Anterior cingulate cortex (tissue), 58 donors: ENCODE measurements at regions not wholly inside any gene's neighbourhood (a gene's known extent, or its start where the extent isn't known, plus 50 kb on each side); places are given as distances from the start of the nearest gene placed in this dataset.

ENCODE experiments used
- DNase-seq, 58 donors: peaks; one replicate each; lab custom pipeline; 2025; lab: John Stamatoyannopoulos, UW

DNA sequence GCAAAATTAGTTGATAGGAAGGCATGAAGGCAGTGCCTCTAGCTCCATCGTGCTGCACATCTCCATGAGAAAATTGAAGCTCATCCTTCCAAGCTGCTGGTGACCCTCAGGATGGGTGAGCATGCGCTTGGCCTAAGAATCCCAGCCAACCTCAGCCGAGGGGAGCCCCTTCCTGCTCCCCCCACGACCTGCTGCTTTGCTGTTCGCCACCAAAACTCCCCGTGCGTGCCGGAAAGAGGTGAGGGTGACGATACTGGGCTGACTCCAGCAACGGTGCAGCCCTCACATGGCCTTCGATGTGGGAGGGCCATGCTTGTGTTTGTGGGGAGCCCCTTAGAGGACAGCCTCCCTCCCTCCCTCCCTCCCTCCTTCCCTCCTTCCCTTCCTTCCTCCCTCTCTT, 660.9 kb downstream of the BRD1 start:
- DNase-seq = no peak

DNA sequence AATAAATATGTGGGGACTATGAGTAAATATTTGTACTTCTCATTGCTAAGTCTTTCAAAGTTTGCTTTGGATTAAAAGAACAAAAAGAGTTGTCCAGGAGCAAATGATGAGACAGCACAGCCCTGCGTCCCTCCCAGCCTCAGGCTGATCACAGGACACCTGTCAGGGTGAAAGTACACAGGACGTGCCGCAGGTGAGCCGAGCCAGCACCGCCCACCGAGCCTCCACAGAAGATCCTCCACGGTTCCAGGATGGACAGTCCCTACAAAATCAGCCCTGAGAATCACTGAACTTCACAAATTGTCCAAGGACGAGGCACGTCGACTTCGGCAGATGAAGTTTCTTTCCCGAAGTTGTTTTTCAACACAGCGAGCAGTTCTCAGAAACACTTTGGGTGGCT, 661.5 kb downstream of the BRD1 start:
- DNase-seq = no peak

DNA sequence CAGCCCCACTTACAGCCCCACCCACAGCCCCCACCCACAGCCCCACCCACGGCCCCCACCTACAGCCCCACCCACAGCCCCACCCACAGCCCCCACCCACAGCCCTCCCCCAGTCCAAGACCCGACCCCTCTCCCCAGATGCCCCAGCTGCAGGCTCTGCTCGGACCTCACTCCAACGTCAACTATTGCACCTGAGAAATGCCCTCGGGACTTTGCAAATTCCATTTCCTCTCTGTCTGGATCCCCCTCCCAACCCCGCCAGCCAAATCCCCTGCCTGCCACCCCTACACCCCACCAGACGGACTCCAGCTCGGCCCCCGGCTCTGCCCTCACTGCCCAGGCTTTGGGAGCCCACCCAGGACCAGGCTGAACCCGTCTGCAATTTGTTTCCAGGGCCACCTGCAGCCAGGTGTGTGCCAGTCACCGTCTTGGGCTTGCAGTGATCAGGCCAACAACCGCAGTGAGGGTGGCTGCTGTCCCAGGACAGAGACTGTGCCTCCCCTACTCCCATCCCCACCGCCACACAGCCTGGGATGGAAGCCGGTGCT, 662.8 kb downstream of the BRD1 start:
- no peak for DNase-seq

DNA sequence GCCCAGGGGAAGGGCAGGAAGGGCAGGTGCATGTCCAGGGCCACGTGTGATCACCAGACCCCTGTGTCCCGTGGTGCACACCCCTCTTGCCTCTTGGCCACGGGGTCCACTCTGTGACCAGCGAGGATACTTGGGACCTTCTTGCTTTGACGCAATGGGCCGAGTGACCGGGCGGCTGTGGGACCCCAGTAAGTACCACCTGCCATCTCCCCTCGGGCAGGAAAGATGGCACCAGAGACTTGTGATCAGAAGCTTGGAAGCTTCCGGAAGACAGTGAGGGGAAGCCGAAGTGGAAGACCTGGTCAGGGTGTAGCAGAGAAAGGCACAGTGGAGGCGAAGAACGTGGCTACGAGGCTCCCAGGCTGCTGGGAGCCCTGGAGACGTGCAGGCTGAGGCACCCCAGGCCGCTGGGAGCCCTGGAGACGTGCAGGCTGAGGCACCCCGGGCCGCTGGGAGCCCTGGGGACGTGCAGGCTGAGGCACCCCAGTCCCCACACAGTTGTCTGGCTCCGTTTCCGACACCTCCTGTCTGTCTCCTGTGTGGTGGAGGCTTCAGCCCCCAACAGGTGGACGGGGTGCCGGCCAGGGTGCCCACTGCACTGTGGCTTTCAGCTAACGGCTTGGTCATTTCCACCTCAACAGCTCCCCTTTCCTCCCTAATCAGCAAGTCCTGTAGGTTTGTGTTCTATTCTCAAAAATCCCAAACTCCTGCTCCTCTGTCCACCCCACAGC, 663.5 kb downstream of the BRD1 start:
- DNase-seq = no peak

DNA sequence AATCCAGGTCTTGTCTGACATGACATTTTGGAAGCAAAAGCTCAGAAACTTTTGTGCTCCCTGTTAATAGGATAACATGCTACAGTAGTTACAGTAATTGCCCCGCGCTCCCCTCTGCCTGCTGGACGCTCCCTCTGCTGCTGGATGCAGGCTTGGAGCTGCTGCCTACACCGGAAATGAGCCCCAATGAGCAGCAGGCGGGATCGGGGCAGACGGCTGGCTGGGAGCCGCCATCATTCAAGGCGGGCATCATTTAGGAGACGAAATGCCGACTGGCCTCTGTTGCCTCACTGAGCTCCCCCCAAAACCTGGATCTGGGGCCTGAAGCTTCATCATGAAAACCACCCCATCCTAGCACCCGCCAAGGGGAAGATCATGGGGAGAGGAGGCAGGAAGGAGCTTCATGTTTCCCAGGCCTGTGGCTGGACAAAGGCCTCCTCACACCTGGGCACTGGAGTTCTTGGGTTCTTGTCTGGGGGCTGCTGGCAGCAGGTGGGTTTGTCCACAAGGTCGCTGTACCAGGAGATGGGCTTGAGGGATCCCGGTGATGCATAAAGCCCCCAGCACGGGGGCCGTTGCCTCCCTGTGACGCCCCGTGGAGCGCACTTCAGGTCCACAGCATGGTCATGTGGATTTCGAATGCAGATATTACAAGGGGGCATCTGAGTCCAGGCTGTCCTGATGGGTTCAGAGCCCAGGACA, 664.3 kb downstream of the BRD1 start:
- DNase-seq = no peak

DNA sequence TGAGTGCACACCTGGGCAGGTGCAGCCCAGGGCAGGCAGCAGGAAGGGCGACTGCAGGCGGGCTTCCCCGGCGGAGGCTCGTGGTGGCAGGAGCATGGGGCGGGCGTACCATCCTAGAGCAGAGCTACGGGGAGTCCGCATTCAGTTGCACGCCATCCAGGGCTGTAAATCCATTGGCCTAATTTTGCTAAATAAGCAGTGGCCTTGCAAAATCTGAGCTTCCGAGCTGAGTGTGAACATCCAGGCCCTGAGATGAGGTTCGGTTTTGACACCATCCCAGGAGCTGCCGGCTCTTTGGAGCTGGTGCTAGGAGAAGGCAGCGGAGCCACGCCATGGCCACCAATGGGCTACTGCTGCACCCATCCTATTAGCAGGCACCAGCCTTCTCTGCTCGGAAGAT, 664.8 kb downstream of the BRD1 start:
- DNase-seq = no peak

DNA sequence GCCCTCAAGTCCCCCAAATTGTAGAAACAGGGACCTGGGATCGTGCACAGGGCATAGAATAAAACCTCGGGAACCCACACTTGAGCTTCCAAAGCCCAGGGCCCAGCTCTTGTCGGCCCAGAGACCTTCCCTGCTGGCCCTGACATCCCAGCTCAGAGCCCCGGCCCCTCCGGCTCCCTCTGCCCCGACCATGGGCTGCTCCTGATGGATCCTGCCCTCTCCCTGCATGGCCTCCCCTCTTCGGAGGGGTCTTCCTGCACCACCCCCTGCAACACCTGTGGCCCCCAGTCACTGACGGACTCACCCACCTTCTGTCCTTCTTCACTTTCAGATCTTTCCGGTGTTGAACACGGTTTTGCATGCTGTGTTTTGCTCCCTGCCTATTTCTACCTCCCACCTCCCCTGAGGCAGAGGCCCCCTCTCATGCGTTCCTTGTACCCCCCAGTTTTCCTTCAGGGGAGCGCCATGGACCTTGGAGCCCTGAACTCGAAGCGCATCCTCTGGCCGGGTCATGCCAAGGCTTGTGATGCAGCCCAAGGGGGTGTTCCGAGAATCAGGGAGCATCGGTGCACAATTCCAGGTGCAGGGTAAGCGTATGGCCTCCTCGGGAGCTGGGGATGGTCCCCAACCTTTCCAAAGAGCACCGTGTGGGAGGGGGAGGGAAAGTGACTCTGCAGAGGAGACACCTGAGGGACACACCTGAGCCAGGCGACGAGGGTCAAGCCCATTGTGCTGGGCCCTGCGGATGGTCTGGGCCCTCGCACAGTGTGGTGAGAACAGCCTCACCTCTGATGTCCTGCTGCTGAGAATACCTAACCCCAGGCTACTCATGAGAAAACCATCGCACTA, 666.4 kb downstream of the BRD1 start:
- DNase-seq = no peak

DNA sequence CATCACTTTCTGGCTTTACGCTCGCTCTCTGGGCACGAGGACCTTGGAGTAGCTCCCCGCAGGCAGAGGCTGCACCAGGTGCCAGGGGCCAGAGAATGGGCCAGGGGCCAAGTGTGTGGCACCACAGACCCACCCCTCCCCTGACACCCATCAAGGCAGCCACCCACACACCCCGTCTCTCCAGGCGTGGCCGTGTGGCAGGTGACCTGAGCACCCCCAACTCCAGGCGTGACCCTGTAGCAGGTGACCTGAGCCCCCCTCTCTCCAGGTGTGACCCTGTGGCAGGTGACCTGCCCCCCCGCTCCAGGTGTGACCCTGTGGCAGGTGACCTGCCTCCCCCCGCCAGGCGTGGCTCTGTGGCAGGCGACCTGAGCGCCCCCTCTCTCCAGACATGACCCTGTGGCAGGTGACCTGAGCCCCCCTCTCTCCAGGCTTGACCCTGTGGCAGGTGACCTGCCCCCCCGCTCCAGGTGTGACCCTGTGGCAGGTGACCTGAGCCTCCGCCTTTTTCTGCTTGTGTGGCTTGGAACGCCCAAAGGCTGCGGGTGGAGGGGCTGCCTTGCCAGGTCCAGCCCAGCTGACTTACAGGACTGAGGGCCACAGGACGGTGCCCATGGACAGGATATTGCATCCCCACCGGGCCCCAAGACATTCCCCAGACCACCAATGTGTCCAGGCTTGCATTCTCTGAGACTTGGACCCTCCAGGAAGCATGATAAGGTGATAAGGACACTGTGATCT, 667.2 kb downstream of the BRD1 start:
- DNase-seq = no peak

DNA sequence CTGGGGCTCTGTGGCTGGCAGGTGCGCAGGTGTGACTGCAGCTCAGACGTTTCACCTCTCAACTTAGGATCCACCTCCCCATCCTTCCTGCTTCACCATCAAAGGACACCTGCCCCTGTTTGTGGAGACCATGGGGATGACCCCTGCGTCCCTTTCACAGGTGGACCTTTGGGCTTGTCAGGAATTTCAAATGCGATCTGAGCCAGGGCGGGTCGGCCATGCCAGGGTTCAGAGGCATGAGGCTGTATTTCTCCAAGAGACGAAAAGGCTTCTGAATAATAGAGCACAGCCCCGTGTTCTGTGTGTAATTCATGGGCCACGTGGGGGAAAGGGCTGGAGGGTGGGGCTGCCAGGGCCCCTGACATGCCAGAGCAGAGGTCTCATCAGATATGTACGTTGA, 668.0 kb downstream of the BRD1 start:
- DNase-seq = no peak

DNA sequence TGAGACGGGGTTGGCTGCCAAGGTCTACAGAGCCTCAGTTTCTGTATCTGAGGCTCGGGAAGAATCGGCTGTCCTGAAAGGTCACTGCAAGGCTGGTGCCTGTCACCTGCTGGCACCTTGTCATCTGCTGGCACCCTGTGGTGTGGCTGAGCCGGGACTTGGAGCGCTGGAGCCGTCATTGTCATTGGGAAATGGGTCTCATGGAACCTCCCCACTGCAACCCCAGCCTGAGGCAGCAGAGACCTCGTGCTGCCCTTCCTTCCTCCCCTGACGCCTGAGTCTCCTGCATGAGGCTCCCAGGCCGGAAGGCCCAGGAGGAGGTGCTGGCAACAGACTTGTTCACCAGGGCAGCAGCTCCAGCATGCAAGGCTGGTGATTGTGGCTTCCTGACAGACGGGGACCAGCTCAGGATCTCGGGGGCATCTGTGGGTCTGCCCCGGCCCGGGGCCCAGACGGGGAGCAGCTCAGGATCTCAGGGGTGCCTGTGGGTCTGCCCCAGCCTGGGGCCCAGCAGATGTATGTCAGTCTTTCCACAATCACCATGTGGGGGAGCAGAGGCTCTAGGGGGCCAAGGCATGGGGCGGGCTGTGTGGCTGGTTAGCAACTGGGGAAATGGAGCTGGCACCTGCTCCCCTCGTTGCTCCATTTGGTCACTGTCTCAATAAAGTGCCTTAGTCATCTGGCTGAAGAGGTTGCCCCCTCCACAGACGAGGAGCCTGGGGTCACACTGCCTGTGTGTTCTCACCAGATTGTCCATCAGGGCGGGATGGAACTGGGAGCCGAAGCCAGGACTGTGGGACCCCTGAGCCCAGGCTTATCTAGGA, 668.7 kb downstream of the BRD1 start:
- no peak for DNase-seq

DNA sequence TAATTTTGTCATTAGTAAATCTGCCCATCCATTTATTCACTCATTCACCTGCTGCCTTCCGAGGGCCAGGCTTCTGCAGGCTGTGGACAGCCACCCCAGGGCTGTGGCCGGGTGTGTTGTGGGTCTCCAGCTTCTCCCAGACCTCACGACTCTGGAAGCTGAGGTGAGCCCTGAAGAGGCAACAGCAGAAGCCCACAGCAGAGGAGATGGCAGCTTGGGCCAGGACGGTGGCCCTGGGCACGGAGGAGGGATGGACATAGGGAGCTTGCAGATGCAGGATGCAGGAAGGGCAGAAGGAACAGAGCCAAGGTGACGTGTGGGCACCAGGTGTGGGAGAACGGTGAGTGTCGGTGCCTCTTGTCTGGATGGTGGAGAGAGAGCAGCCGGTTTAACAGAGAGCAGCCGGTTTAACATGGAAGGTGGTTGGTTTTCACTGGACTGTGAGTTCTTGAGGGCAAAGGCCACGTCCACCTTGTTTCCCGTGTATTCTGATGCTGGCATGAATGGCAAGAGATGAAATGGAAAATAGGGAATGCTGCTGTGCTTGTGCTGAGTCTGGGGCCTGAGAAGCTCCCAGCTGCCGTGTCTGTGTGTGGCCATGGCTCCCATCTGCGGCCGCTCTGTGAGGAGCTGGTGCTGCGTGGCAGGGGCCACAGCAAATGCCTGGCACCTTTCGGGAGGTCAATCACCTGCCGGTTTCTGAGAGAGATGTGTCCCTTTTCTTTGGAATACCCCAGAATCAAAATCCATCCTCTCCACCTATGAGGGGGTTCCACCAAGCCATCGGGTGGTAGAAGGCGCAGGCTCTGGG, 669.9 kb downstream of the BRD1 start:
- DNase-seq = no peak

DNA sequence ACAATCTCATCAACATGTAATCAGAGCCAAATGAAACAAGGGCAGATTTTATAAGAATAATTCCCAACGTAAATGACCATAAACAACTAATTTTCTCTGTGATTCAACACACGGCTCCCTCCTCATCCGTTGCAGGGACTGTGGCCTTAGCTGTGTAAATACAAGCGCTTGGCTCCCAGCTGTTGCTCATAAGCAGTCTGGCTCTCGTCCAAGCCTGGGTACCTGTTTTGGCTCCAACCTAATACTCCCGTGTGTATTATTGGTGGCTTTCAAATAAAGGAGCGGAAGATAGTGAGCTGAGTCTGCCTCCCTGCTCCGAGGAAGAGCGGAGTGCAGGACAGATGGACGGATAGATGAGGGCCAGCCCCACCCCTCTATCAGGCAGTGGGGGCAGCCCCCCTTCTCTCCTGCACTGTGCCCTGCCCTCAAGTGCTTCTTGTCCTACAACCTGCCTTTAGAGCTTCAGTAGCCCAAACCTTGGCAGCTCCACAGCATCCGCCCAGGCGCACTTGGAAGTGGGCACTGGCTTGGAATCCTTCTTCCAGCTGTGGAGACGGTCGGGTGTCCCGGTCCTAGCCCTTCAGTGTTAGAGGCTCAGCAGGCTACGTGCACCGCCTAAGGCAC, 670.9 kb downstream of the BRD1 start:
- DNase-seq = no peak

DNA sequence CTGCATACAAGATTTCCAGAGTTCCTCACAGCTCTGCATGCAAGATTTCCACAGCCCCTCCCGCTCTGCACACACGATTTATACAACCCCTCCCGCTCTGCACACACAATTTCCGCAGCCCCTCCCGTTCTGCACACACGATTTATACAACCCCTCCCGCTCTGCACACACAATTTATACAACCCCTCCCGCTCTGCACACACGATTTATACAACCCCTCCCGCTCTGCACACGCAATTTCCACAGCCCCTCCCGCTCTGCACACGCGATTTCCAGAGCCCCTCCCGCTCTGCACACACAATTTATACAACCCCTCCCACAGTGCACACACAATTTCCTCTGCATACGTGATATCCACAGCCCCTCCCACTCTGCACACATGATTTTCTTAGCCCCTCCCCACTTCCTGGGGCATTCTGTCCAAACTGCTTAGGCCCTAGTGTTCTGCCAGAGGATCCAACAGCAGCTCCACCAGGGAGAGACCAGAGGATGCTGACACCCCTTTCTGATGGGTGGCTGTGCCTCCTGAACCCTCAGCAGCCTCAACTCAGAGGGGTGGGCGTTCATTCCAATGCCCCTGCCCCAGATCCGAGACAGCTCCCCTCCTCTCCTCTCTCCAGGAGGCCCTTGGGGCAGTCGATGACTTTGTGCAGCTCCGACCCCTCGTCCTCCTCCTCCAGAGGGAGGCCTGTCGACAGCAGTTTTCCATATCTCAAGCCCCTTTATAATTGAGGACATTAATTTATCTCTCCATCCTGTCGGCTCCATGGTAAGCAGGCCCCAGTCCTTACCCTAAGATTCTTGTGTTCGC, 671.7 kb downstream of the BRD1 start:
- no peak for DNase-seq

DNA sequence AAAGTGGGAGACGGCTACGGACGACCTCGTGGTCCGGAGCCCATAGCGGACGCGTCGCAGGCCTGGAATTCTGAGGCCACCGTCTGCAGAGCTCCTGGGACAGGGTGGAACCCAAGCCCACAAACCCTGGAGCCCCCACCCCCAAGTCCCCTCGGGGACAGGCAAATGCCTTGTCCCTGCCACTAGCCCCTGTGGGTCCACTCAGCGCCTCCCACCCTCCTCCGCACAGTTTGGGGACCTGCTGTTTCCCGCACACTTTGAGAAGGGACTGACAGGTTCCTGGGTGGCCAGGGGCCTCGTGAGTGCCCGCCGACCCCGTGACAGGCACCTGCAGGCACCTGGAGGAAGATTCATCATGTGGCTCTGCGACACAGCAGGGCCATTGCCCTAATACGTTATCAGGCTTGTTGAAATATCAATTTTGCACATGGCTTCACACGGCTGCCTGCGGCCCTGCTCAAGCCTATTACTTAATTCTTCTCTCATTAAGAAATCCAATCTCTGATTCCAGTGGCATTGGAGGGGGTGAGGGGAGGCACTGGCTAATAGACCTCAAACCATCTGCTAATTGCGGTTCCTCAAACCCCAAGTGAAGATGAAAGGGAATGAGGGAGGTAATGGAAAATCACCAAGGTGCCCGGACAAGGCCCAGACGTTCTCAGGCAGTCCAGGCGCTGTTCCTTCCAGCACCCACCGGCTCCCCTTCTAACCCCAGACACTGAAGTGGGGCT, 672.5 kb downstream of the BRD1 start:
- DNase-seq = no peak

DNA sequence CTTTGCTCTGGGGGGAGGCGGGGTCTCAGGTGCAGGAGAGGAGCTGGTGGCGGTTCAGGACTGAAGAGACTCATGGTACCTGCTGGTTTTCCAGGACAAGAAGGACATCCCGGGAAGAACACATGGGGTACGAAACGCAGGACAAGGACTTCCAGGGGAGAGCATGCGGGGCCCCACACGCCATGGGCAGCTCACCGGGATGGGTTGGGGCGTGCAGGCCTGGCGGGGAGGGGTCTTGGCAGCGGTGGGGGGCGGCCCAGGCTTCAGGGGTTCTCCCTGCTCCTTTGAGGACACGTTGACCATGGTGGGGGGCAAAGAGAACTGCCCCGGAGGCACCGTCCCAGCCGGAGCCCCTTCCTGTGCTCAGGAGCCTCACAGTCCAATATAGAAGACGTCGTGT, 673.2 kb downstream of the BRD1 start:
- DNase-seq = no peak

DNA sequence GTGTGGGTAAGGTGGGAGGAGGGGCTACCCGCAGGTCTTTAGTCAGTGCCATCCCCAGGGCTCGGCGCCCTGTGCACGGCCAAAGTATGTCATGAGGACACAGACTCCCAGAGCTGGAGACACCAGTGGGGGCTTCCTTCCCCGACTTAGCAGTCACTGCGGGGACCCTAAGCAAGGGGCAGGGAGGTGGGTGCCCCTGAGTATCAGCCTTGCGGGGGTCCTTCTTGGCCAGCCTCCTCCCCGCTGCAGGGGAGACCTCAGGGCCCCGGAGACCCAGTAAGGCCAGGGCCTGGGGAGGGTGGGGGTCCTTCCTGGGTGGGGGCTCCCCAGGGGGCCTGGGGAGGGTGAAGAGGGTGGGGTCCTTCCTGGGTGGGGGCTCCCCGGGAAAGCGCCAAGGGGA, 673.8 kb downstream of the BRD1 start:
- no peak for DNase-seq
